B cell (primary cell): ENCODE measurements at regions not wholly inside any gene's neighbourhood (a gene's known extent, or its start where the extent isn't known, plus 50 kb on each side); places are given as distances from the start of the nearest gene placed in this dataset.

Experiments
- ATAC-seq: fragments of 200-7000 bp; cut with Tn5 transposase; one replicate; pipeline ENCODE4 v1.10.0; 2021; ENCODE audit warnings: low read depth, mild to moderate bottlenecking, moderate number of reproducible peaks, moderate library complexity
- CTCF ChIA-PET: fragments of 350-600 bp; sonication (Branson Sonifier 250); formaldehyde crosslinking; loops from one replicate; lab custom pipeline; 2021; ENCODE audit warnings: antibody characterized with exemption, inconsistent platforms; lab: Charles Lee
- POLR2A ChIA-PET: fragments of 350-600 bp; sonication (Branson Sonifier 250); formaldehyde crosslinking; loops from one replicate; lab custom pipeline; 2021; ENCODE audit warnings: antibody characterized with exemption; lab: Charles Lee
- DNase-seq: peaks from one replicate; pipeline ENCODE4 v3.0.0; 2013
- H2AFZ ChIP-seq: 2 replicates; pipeline ENCODE4 v1.6.1; 2012; ENCODE audit warnings: mild to moderate bottlenecking, low read depth, low read length; ENCODE audit not compliant: insufficient read depth, poor library complexity, severe bottlenecking
- H3K27ac ChIP-seq, 2 donors: 1 replicate in 1 of 2; 2 replicates in 1 of 2; pipeline ENCODE4 v1.5.1; 2012 to 2013; ENCODE audit warnings: low read length in 2 of 2, mild to moderate bottlenecking in 2 of 2, moderate library complexity in 1 of 2
- H3K27me3 ChIP-seq, 4 experiments: fragments of 200-600 bp in 1 of 4; sonication (generic) in 1 of 4; replicated peaks in 1 of 4; 1 replicate in 2 of 4; 2 replicates in 2 of 4; pipeline versions ENCODE4 v1.6.1 to v1.7.0; 2013 to 2016; ENCODE audit warnings: low read length in 3 of 4, mild to moderate bottlenecking in 2 of 4, mixed read lengths in 1 of 4, moderate library complexity in 1 of 4; ENCODE audit not compliant: insufficient read depth in 4 of 4, control insufficient read depth in 3 of 4; ENCODE audit errors: control extremely low read depth in 1 of 4
- H3K36me3 ChIP-seq, 2 experiments: replicated peaks in 1 of 2; 1 replicate in 1 of 2; 2 replicates in 1 of 2; pipeline versions ENCODE4 v1.6.1 to v1.7.1; 2013; ENCODE audit warnings: low read length in 1 of 2; ENCODE audit not compliant: insufficient read depth in 2 of 2, control insufficient read depth in 1 of 2; ENCODE audit errors: control extremely low read depth in 1 of 2, extremely low read depth in 1 of 2
- H3K4me1 ChIP-seq, 2 donors: fragments of 200-600 bp in 1 of 2; sonication (generic) in 1 of 2; 1 replicate in 1 of 2; 2 replicates in 1 of 2; pipeline versions ENCODE4 v1.5.1 to v1.6.1; 2013 to 2017; ENCODE audit warnings: low read length in 2 of 2; ENCODE audit not compliant: control insufficient read depth in 2 of 2, insufficient read depth in 2 of 2
- H3K4me2 ChIP-seq: replicated peaks from 2 replicates; pipeline ENCODE3; 2012; ENCODE audit warnings: mild to moderate bottlenecking, low read depth, low read length; ENCODE audit not compliant: poor library complexity, severe bottlenecking
- H3K4me3 ChIP-seq, 5 experiments: fragments of 200-600 bp in 1 of 5; sonication (generic) in 1 of 5; 1 replicate in 3 of 5; 2 replicates in 2 of 5; pipeline versions ENCODE4 v1.5.1 to v1.7.0; 2011 to 2016; ENCODE audit warnings: low read length in 4 of 5, mild to moderate bottlenecking in 4 of 5, low read depth in 2 of 5, control low read depth in 1 of 5, moderate library complexity in 1 of 5; ENCODE audit not compliant: insufficient read depth in 1 of 5; ENCODE audit errors: control extremely low read depth in 1 of 5, extremely low read depth in 1 of 5
- H3K79me2 ChIP-seq: fragments of 200-600 bp; sonication (generic); one replicate; pipeline ENCODE4 v1.6.0; 2016; ENCODE audit warnings: low read length; ENCODE audit not compliant: control insufficient read depth, insufficient read depth
- H3K9ac ChIP-seq: fragments of 200-600 bp; sonication (generic); 2 replicates; pipeline ENCODE4 v1.6.1; 2017; ENCODE audit warnings: mild to moderate bottlenecking, low read length, moderate library complexity
- H3K9me3 ChIP-seq, 3 donors: one replicate each; pipeline versions ENCODE4 v1.6.1 to v1.7.1; 2013; ENCODE audit warnings: low read length in 2 of 3; ENCODE audit not compliant: control insufficient read depth in 2 of 3, insufficient read depth in 1 of 3; ENCODE audit errors: control extremely low read depth in 1 of 3
- H4K20me1 ChIP-seq: 2 replicates; pipeline ENCODE4 v1.6.0; 2012; ENCODE audit warnings: mild to moderate bottlenecking, low read length; ENCODE audit not compliant: insufficient read depth, control insufficient read depth, poor library complexity, severe bottlenecking
- H3K27ac Mint-ChIP-seq: one replicate; pipeline ENCODE4 v1.8.0; 2021; ENCODE audit warnings: mixed read lengths
- H3K27me3 Mint-ChIP-seq: one replicate; pipeline ENCODE4 v1.8.0; 2021; ENCODE audit warnings: mixed read lengths
- H3K4me1 Mint-ChIP-seq: one replicate; pipeline ENCODE4 v1.8.0; 2021; ENCODE audit warnings: mixed read lengths
- H3K4me3 Mint-ChIP-seq: one replicate; pipeline ENCODE4 v1.8.0; 2021; ENCODE audit warnings: mixed read lengths
- H3K9me3 Mint-ChIP-seq: one replicate; pipeline ENCODE4 v1.8.0; 2022; ENCODE audit warnings: mixed read lengths; ENCODE audit not compliant: insufficient read depth
- CTCF ChIP-seq: fragments of 200-600 bp; IDR thresholded peaks from one replicate; pipeline ENCODE4 v1.8.0; 2022; ENCODE audit warnings: antibody characterized with exemption, mild to moderate bottlenecking
- EZH2 ChIP-seq: IDR thresholded peaks from 2 replicates; pipeline ENCODE4 v1.6.1; 2012; ENCODE audit warnings: borderline replicate concordance, low read depth, mild to moderate bottlenecking, moderate library complexity, low read length; ENCODE audit not compliant: insufficient read depth, poor library complexity, severe bottlenecking
- WGBS: methylation state at CpG from one replicate; pipeline ENCODE4 v1.1.5; 2013; ENCODE audit warnings: missing lambda C conversion rate; ENCODE audit not compliant: insufficient coverage; 5-methylcytosine and 5-hydroxymethylcytosine counted together
- intact Hi-C: fragments of 100-400 bp; cut with micrococcal nuclease; formaldehyde crosslinking; loops from one replicate; pipeline ENCODE4 v1.10.0; 2022

GRCh38 chr6:141957271-141957670 lies 175.5 kb upstream of the GJE1 start:
- Mint-ChIP-seq H3K27ac (no peak overlapping the region), H3K27me3 (no peaks in the 10 kb centered on the region), H3K4me3 (no peak overlapping the region), H3K4me1 (no peaks in the 10 kb centered on the region), H3K9me3 (peaks cover 10% of the 10 kb centered on the region)
- Histone ChIP-seq H3K27ac (no peak overlapping the region), H3K4me1 (no peaks in the 10 kb centered on the region), H3K36me3 (no peaks in the 10 kb centered on the region), H3K4me2 (no peak overlapping the region), H4K20me1 (no peaks in the 10 kb centered on the region), H2AFZ (no peak overlapping the region), H3K9me3 (peaks cover 0 to 9% (median 7%) of the 10 kb centered on the region in 3 donors), H3K27me3 (no peaks in the 10 kb centered on the region), H3K79me2 (no peaks in the 10 kb centered on the region), H3K4me3 (no peak overlapping the region), H3K9ac (no peak overlapping the region)
- DNase-seq = no peak
- POLR2A ChIA-PET = no interaction called here
- CTCF ChIA-PET = no interaction called here
- ATAC-seq = no peak
- TF ChIP-seq CTCF (no peak), EZH2 (no peak)
- intact Hi-C loops = no loop called here
- WGBS = 86% methylated on average over 2 of the region's 4 CpGs

GRCh38 chr6:141956868-141957267 lies 175.9 kb upstream of the GJE1 start:
- ATAC-seq (no peak), DNase-seq (no peak)
- no peaks in the 10 kb centered on the region for H3K36me3 ChIP-seq
- no peak overlapping the region for H3K27ac ChIP-seq
- Mint-ChIP-seq H3K27ac (no peak overlapping the region), H3K4me3 (no peak overlapping the region), H3K9me3 (peaks cover 10% of the 10 kb centered on the region), H3K27me3 (no peaks in the 10 kb centered on the region), H3K4me1 (no peaks in the 10 kb centered on the region)
- TF ChIP-seq EZH2 = no peak
- intact Hi-C loops = no loop called here
- POLR2A ChIA-PET = no interaction called here
- no peaks in the 10 kb centered on the region for H3K27me3 ChIP-seq
- no peaks in the 10 kb centered on the region for H4K20me1 ChIP-seq
- no peak overlapping the region for H3K4me2 ChIP-seq
- peaks cover 0 to 13% (median 7%) of the 10 kb centered on the region in 3 donors for H3K9me3 ChIP-seq
- no CpG with 5 or more reads among the region's 1 CpG for WGBS
- no peak overlapping the region for H2AFZ ChIP-seq
- no peaks in the 10 kb centered on the region for H3K79me2 ChIP-seq
- H3K9ac ChIP-seq = no peak overlapping the region
- no peaks in the 10 kb centered on the region for H3K4me1 ChIP-seq
- CTCF ChIA-PET = no interaction called here
- H3K4me3 ChIP-seq = no peak overlapping the region
